ENCODE measurements at regions not wholly inside any gene's neighbourhood (a gene's known extent, or its start where the extent isn't known, plus 50 kb on each side); places are given as distances from the start of the nearest gene placed in this dataset.

- TF ChIP-seq ESRRG (CRISPR knock-in tag; IDR thresholded peaks at IDR 0.05): no peak
- no peak for TF ChIP-seq RARB (CRISPR knock-in tag; IDR thresholded peaks at IDR 0.05)
- TF ChIP-seq GLIS3 (CRISPR knock-in tag; IDR thresholded peaks at IDR 0.05): no peak
- no peak for TF ChIP-seq ZFP3 (CRISPR knock-in tag; IDR thresholded peaks at IDR 0.05)
- no peak for TF ChIP-seq ZC3H10 (CRISPR knock-in tag; IDR thresholded peaks at IDR 0.05)
- no peak for TF ChIP-seq PATZ1 (CRISPR knock-in tag; IDR thresholded peaks at IDR 0.05; ENCODE audit: borderline replicate concordance)
- no peak for TF ChIP-seq ZNF70 (CRISPR knock-in tag; IDR thresholded peaks at IDR 0.05)
These were observed 584.9 kb upstream of the PTCHD4 start for GRCh38 chr6:48695872-48696271.

Data from SK-N-SH treated with all-trans-retinoic acid at 6 μM for 48 hours (cell line).